Type B pancreatic cell (in vitro differentiated cells): ENCODE measurements at regions not wholly inside any gene's neighbourhood (a gene's known extent, or its start where the extent isn't known, plus 50 kb on each side); places are given as distances from the start of the nearest gene placed in this dataset.

Experiments used
- DNase-seq: peaks from one replicate; pipeline ENCODE4 v3.0.0; 2021; ENCODE audit warnings: mixed read lengths; ENCODE audit not compliant: unreplicated experiment; ENCODE audit errors: extremely low spot score
- H3K27ac Mint-ChIP-seq: 2 replicates; pipeline ENCODE4 v1.8.0; 2021; ENCODE audit warnings: mild to moderate bottlenecking, mixed read lengths
- H3K27me3 Mint-ChIP-seq: 2 replicates; pipeline ENCODE4 v1.8.0; 2021; ENCODE audit warnings: mixed read lengths
- H3K36me3 Mint-ChIP-seq: 2 replicates; pipeline ENCODE4 v1.8.0; 2021; ENCODE audit warnings: mixed read lengths
- H3K4me1 Mint-ChIP-seq: one replicate; pipeline ENCODE4 v1.8.0; 2021; ENCODE audit warnings: mixed read lengths; ENCODE audit not compliant: unreplicated experiment
- H3K4me3 Mint-ChIP-seq: 2 replicates; pipeline ENCODE4 v1.8.0; 2021; ENCODE audit warnings: mild to moderate bottlenecking, mixed read lengths
- H3K9me3 Mint-ChIP-seq: 2 replicates; pipeline ENCODE4 v1.8.0; 2021; ENCODE audit warnings: mixed read lengths
- CTCF ChIP-seq: fragments of 200-600 bp; sonication (generic); conservative IDR thresholded peaks from 2 replicates; pipeline ENCODE4 v1.5.0; 2021; ENCODE audit warnings: antibody characterized with exemption, mild to moderate bottlenecking

GRCh38 chr6:115001731-115002350 lies 659.0 kb upstream of the HS3ST5 start:
- H3K27me3 Mint-ChIP-seq, result no peaks in the 10 kb centered on the region
- H3K27ac Mint-ChIP-seq, result no peak overlapping the region
- no peak for TF ChIP-seq CTCF
- H3K9me3 Mint-ChIP-seq, result no peaks in the 10 kb centered on the region
- H3K4me3 Mint-ChIP-seq, result no peak overlapping the region
- peaks cover 11% of the 10 kb centered on the region for H3K4me1 Mint-ChIP-seq
- DNase-seq, result no peak
- no peaks in the 10 kb centered on the region for H3K36me3 Mint-ChIP-seq

GRCh38 chr6:115000736-115001135 lies 657.9 kb upstream of the HS3ST5 start:
- TF ChIP-seq CTCF, result no peak

GRCh38 chr6:114998492-114998891 lies 655.7 kb upstream of the HS3ST5 start:
- Mint-ChIP-seq H3K4me1 (no peaks in the 10 kb centered on the region), H3K4me3 (no peak overlapping the region), H3K36me3 (no peaks in the 10 kb centered on the region), H3K27ac (no peak overlapping the region), H3K27me3 (no peaks in the 10 kb centered on the region), H3K9me3 (peaks cover 8% of the 10 kb centered on the region)
- TF ChIP-seq CTCF, result no peak
- no peak for DNase-seq

More at GRCh38 chr6:115000736-115001135, 657.9 kb upstream of the HS3ST5 start:
- H3K27ac Mint-ChIP-seq, result no peak overlapping the region
- H3K4me3 Mint-ChIP-seq, result no peak overlapping the region
- H3K9me3 Mint-ChIP-seq, result peaks cover 5% of the 10 kb centered on the region
- no peaks in the 10 kb centered on the region for H3K36me3 Mint-ChIP-seq
- peaks cover 11% of the 10 kb centered on the region for H3K4me1 Mint-ChIP-seq
- DNase-seq, result no peak
- H3K27me3 Mint-ChIP-seq, result no peaks in the 10 kb centered on the region

GRCh38 chr6:114997813-114998292 lies 655.0 kb upstream of the HS3ST5 start:
- no peak for DNase-seq
- Mint-ChIP-seq H3K4me1 (no peaks in the 10 kb centered on the region), H3K36me3 (no peaks in the 10 kb centered on the region), H3K27ac (no peak overlapping the region), H3K27me3 (no peaks in the 10 kb centered on the region), H3K4me3 (no peak overlapping the region), H3K9me3 (peaks cover 8% of the 10 kb centered on the region)
- TF ChIP-seq CTCF, result no peak

- no peak overlapping the region for H3K4me3 Mint-ChIP-seq
- DNase-seq, result no peak
- no peaks in the 10 kb centered on the region for H3K4me1 Mint-ChIP-seq
Measured at GRCh38 chr6:114995526-114995925, 652.7 kb upstream of the HS3ST5 start.

More at GRCh38 chr6:114995526-114995925, 652.7 kb upstream of the HS3ST5 start:
- no peaks in the 10 kb centered on the region for H3K27me3 Mint-ChIP-seq
- no peaks in the 10 kb centered on the region for H3K36me3 Mint-ChIP-seq
- no peak for TF ChIP-seq CTCF
- H3K9me3 Mint-ChIP-seq, result peaks cover 8% of the 10 kb centered on the region
- no peak overlapping the region for H3K27ac Mint-ChIP-seq
